PFSK-1 (cell line): ENCODE measurements at regions not wholly inside any gene's neighbourhood (a gene's known extent, or its start where the extent isn't known, plus 50 kb on each side); places are given as distances from the start of the nearest gene placed in this dataset.

Source experiments
- FOXP2 ChIP-seq: optimal IDR thresholded peaks from 2 replicates; pipeline ENCODE3; 2011; ENCODE audit warnings: borderline replicate concordance, control low read depth, inconsistent platforms; ENCODE audit not compliant: insufficient read depth; ENCODE audit errors: extremely low read length, extremely low read depth
- POLR2AphosphoS5 ChIP-seq: IDR thresholded peaks from 2 replicates; pipeline ENCODE4 v1.6.1; 2012; ENCODE audit warnings: low read depth, mild to moderate bottlenecking, control low read depth, low read length, moderate library complexity
- SIN3A ChIP-seq: IDR thresholded peaks from 2 replicates; pipeline ENCODE4 v1.6.1; 2012; ENCODE audit warnings: mild to moderate bottlenecking, low read length, moderate library complexity, borderline replicate concordance; ENCODE audit not compliant: insufficient read depth
- TAF1 ChIP-seq: IDR thresholded peaks from 2 replicates; pipeline ENCODE4 v1.6.1; 2012; ENCODE audit warnings: low read length, control low read depth, borderline replicate concordance; ENCODE audit not compliant: insufficient read depth
- TF ChIP-seq, protein P1 (sequence below), 2 experiments: IDR thresholded peaks; 2 replicates each; pipeline versions ENCODE4 v1.6.1 to v1.8.0; 2011 to 2012; ENCODE audit warnings: low read depth in 2 of 2, low read length in 2 of 2, control low read depth in 1 of 2, inconsistent platforms in 1 of 2, mild to moderate bottlenecking in 1 of 2, moderate library complexity in 1 of 2; ENCODE audit not compliant: insufficient read depth in 1 of 2

DNA sequence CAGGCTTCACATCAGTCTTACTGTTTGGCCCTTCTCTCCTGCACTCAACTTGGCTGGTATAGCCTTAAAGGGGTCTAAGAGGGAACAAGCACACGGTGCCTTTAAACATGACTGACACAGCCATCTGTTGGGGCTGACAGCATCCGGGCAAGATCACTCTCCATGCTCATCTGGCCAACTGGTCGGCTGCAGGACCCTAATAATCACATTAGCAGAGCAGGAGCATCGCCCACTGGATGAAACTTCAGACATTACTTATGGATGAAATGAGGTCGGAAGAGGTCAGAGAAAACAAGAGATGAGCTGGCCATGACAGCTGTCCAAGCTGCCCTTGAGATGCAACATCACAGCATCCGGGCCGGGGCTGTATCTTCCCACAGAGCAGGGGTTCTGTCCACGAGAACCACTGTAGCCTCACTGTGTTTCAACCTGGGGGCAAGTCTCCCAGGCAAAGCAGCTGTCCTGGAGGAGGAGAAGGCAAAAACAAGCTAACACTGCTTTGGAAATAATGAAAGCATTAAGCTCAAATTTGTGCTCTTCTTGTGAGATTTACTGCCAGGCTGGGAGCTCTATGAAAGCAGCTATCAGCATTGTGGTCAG lies 94.4 kb upstream of the TTC29 start:
- TF ChIP-seq FOXP2, result no peak
- TF ChIP-seq SIN3A, result no peak
- TF ChIP-seq, protein P1, sequence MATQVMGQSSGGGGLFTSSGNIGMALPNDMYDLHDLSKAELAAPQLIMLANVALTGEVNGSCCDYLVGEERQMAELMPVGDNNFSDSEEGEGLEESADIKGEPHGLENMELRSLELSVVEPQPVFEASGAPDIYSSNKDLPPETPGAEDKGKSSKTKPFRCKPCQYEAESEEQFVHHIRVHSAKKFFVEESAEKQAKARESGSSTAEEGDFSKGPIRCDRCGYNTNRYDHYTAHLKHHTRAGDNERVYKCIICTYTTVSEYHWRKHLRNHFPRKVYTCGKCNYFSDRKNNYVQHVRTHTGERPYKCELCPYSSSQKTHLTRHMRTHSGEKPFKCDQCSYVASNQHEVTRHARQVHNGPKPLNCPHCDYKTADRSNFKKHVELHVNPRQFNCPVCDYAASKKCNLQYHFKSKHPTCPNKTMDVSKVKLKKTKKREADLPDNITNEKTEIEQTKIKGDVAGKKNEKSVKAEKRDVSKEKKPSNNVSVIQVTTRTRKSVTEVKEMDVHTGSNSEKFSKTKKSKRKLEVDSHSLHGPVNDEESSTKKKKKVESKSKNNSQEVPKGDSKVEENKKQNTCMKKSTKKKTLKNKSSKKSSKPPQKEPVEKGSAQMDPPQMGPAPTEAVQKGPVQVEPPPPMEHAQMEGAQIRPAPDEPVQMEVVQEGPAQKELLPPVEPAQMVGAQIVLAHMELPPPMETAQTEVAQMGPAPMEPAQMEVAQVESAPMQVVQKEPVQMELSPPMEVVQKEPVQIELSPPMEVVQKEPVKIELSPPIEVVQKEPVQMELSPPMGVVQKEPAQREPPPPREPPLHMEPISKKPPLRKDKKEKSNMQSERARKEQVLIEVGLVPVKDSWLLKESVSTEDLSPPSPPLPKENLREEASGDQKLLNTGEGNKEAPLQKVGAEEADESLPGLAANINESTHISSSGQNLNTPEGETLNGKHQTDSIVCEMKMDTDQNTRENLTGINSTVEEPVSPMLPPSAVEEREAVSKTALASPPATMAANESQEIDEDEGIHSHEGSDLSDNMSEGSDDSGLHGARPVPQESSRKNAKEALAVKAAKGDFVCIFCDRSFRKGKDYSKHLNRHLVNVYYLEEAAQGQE (IDR thresholded peaks at IDR 0.05; ENCODE audit: insufficient read depth in 1 of 2, low read depth in 2 of 2, low read length in 2 of 2), result no peak
- TF ChIP-seq POLR2AphosphoS5, result no peak
- no peak for TF ChIP-seq TAF1

DNA sequence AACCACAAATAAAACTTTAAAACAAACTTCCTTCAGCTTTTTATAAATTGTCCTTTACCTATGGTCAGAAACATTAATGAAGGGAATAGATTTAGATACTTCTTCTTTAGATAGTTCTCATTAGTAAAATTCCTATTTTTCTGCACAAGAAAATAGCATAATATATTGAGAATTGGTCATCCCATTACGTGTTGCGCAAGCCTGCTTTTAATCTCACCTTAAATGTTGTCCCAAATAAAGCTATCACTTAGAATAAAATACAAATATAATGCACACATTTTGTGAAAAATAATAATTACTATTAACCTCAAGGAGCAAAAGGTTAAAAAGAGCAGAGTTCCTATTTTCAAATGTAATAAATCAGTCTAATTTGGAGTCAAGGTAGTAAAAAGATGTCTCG lies 95.2 kb upstream of the TTC29 start:
- TF ChIP-seq SIN3A (no peak), TAF1 (no peak), FOXP2 (no peak), POLR2AphosphoS5 (no peak)
- TF ChIP-seq, protein P1 (IDR thresholded peaks at IDR 0.05; ENCODE audit: insufficient read depth in 1 of 2, low read depth in 2 of 2, low read length in 2 of 2), result no peak

DNA sequence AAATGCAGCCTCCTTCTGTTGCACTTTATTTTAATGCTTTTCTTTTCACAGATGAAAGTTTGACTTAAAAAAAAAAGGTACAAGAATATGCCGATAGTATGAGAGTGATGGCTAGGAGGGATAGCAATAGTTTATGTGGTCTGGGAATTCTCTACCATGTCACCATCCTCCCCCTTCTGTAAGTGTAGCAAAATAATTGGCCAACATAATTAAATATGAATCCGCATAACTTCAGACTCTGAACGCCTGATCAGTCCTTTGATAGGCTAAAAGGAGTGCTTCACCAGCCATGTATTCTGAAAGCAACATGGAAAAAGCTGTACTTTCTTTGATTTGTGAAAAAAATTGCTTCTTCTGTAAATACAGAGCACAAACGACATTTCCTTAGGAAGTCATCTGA lies 95.7 kb upstream of the TTC29 start:
- TF ChIP-seq POLR2AphosphoS5 (no peak), SIN3A (no peak), FOXP2 (no peak), TAF1 (no peak)
- TF ChIP-seq, protein P1 (IDR thresholded peaks at IDR 0.05; ENCODE audit: insufficient read depth in 1 of 2, low read depth in 2 of 2, low read length in 2 of 2), result no peak

DNA sequence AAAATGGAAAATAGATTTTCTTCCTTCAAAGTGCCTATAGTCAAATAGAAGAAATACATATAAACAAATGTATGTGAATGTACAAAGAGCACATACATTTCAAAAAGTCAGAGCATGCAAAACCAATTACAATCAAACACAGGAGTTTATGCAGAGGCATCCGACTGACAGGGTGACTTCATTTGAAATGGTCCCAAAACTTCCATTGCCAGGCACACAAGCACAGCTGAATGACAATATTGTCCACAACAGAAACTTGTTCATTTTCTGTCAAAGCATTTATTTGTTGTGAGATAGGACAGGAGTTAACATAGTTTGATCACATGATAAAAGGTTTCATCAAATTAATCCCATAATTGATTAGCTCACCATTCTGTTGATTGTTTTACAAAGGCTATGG lies 96.4 kb upstream of the TTC29 start:
- TF ChIP-seq SIN3A (no peak), FOXP2 (no peak), POLR2AphosphoS5 (no peak), TAF1 (no peak)
- TF ChIP-seq, protein P1 (IDR thresholded peaks at IDR 0.05; ENCODE audit: insufficient read depth in 1 of 2, low read depth in 2 of 2, low read length in 2 of 2), result no peak

DNA sequence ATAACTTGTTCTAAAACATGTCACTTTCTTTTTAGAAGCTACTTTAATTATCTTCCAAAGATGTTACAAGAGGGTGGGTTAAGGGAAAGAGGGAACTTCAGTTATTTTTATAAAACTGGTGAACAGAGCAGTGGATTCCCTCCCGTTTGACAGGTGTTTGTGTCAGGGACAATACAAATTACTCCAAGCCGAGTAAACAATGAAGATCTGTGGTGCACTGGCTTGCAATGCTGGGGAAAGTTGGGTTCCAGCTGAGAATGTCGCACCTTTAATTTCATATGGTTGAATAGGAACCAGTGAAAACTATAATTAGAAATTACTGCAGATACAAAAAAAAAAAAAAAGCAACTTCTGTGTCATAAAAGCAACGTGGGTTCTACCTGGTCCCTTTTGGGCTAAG lies 98.6 kb upstream of the TTC29 start:
- TF ChIP-seq FOXP2 (no peak), TAF1 (no peak), SIN3A (no peak), POLR2AphosphoS5 (no peak)
- TF ChIP-seq, protein P1 (IDR thresholded peaks at IDR 0.05; ENCODE audit: insufficient read depth in 1 of 2, low read depth in 2 of 2, low read length in 2 of 2), result no peak
